Fibroblast of villous mesenchyme (primary cell): ENCODE measurements at regions not wholly inside any gene's neighbourhood (a gene's known extent, or its start where the extent isn't known, plus 50 kb on each side); places are given as distances from the start of the nearest gene placed in this dataset.

Source experiments
- DNase-seq: peaks from one replicate; pipeline ENCODE4 v3.0.0-alpha.2; 2010; ENCODE audit warnings: low read depth
- H3K4me3 ChIP-seq: 2 replicates; pipeline ENCODE4 v1.5.1; 2011; ENCODE audit warnings: low read depth, mild to moderate bottlenecking, low read length
- CTCF ChIP-seq: IDR thresholded peaks from 2 replicates; pipeline ENCODE4 v1.5.1; 2012; ENCODE audit warnings: low read depth, mild to moderate bottlenecking, low read length; ENCODE audit not compliant: insufficient read depth

GRCh38 chr13:84211048-84211447 lies 328.8 kb upstream of the SLITRK1 start:
- no peak overlapping the region for H3K4me3 ChIP-seq
- no peak for TF ChIP-seq CTCF

GRCh38 chr13:84208246-84208910 lies 326.1 kb upstream of the SLITRK1 start:
- DNase-seq = no peak
- no peak overlapping the region for H3K4me3 ChIP-seq
- TF ChIP-seq CTCF = no peak

More at GRCh38 chr13:84211048-84211447, 328.8 kb upstream of the SLITRK1 start:
- DNase-seq = no peak

DNA sequence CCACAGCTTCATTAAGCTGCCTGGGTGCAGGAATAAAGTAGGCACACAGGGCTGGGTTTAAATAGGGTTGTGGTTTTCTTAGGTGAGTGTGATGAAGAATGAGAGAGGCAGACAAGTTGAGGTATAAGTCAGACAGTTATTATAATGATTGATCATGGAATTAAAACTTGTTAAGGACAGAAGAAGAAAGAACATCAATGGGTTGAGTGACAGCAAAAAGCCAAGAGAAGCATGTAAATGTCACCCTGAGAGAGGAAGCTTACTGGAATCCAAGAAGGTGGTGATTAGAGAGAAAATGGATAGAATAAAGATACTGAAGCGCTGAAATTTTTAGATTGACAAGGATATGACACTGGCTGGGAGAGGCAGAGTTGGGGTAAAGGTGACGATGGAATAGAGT lies 325.2 kb upstream of the SLITRK1 start:
- TF ChIP-seq CTCF = no peak
- DNase-seq = no peak
- no peak overlapping the region for H3K4me3 ChIP-seq

- no peak overlapping the region for H3K4me3 ChIP-seq
- TF ChIP-seq CTCF = no peak
- no peak for DNase-seq
These were observed 318.7 kb upstream of the SLITRK1 start for GRCh38 chr13:84200971-84201370.

DNA sequence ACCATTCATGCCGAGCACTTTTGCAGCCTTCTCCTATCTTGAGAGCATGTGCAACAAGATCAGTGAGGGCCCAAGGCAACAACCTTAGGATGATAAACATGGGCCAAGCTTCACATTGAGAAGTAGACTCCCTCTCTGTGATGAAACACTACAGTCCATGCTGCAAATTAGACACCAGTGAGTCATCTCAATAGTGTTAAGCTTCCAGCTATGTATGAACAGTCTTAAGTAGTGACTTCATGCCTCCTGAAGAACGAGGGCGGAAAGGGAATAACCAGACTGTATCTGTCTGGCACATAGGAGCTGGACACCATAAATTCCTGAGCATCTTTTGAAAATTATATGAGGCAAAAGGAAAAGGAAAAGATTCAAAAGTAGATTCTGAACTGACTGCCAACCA lies 309.9 kb upstream of the SLITRK1 start:
- TF ChIP-seq CTCF = no peak
- DNase-seq = no peak
- H3K4me3 ChIP-seq = no peak overlapping the region

- no peak for DNase-seq
- no peak for TF ChIP-seq CTCF
- no peak overlapping the region for H3K4me3 ChIP-seq
These were observed 308.9 kb upstream of the SLITRK1 start for GRCh38 chr13:84191139-84191538.

GRCh38 chr13:84187626-84188025 lies 305.4 kb upstream of the SLITRK1 start:
- no peak for DNase-seq
- TF ChIP-seq CTCF = no peak
- H3K4me3 ChIP-seq = no peak overlapping the region
